Activated CD4-positive, alpha-beta T cell treated with anti-CD3 and anti-CD28 coated beads, Interleukin-2, Interleukin-6, amounts not matched to agents 100 ng/mL and 50 ng/mL, durations not matched to agents 16 hours and 8 hours (primary cell): ENCODE measurements at regions not wholly inside any gene's neighbourhood (a gene's known extent, or its start where the extent isn't known, plus 50 kb on each side); places are given as distances from the start of the nearest gene placed in this dataset.
A peak's percentile ranks its signal among the peaks of the same experiment; 100 is the strongest.
"Not testable (repeated sequence)": the region's sequence is repeated elsewhere in the genome, so short reads cannot be mapped to it uniquely, and the experiment has no call there.

Experiments used
- DNase-seq: peaks from one replicate; pipeline ENCODE4 v3.0.0-alpha.2; 2020

DNA sequence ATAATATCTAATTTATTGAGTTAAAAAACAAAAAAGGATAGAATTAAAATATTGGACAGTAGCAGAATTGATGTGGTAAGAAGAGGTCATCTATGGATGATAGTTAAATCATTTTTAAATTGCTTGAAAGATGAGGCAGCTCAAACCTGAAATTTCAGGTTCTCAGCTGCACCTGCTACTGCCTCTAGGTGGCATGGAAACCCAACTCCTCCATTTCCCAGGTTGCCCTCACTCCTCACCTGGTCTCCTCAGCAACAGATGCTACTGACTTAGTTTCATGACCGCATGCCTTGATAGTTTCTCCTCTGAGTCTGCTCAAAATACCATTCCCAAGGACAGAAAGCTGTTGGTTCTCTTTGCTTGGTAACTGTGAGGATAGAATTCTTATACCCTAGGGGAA lies 148.1 kb downstream of the ABHD5 start:
- DNase-seq = no peak

DNA sequence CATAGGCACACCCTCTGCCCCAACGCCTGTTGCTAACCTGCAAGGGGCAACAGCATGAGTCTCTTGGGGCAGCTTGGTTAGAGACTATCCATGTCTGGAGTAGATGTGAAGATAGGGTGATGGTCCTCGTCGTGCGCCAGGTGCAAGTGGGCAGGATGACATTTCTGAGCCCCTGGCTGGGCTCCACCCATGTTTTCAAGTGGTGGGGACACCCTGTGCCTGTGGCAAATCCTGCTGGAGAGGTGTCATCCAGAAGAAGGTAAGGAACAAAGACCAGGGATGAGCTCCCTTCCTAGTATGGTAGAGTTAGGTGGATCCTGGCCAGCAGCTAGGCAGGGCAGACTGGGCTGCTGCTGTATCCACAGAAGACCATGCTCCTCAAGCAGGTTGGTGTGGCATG lies 152.6 kb downstream of the ABHD5 start:
- DNase-seq = no peak

DNA sequence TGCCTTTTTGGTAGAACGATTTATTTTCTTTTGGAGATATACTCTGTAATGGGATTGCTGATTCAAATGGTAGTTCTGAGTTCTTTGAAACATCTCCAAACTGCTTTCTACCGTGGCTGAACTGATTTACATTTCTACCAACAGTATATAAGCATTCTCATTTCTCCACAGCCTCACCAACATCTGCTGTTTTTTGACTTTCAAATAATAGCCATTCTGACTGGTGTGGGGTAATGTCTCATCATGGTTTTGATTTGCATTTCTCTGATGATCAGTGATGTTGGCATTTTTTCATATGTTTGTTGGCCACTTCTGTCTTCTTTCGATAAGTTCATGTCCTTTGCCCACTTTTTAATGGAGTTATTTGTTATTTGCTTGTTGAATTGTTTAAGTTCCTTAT lies 154.0 kb downstream of the ABHD5 start:
- no peak for DNase-seq

DNA sequence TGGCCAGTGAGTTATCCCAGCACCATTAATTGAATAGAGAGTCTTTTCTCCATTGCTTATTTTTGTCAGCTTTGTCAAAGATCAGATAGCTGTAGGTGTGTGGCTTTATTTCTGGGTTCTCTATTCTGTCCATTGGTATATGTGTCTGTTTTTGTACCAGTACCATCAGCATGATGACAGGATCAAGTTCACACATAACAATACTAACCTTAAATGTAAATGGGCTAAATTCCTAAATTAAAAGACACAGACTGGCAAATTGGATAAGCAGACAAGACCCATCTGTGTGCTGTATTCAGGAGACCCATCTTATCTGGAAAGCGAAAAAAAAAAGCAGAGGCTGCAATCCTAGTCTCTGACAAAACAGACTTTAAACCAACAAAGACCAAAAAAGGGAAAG lies 154.8 kb downstream of the ABHD5 start:
- not testable (repeated sequence) for DNase-seq

DNA sequence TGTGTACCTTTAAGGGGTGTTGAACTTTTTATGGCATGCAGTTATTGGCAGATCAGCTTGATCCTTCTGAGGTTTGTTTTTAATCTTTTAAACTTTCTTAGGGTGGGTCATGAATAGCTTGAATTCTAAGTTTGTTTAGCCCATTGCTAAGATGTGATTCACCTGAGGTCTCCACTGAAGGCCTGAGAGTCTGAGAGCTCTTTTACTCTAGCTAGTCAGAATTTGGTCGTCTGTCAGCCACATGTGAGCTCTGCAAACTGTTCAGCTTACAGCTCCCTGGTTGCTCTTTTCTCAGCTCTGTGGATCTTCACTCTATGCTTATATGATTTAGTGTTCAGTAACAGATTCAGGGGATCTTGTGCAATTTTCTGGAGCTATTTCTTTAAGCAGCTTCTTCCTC lies 161.3 kb downstream of the ABHD5 start:
- DNase-seq = no peak

DNA sequence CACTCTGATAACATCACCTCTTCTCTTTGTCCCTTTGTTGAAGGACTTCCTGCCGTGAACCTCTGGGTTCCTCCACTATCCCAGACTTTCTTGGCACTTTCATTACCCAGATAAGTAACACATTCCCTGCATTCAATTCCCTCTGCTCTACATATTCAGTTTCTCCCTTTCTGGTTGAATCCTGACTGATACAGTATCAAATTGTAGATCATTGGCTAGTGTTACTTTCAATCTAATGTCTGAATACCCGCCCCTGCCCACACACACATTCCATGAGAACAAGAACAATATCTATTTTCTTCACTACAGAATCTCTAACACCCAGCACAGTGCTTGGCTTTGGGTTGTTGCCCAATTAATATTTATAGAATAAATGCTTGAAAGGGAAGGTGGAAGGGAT lies 163.5 kb downstream of the ABHD5 start:
- DNase-seq = no peak

DNA sequence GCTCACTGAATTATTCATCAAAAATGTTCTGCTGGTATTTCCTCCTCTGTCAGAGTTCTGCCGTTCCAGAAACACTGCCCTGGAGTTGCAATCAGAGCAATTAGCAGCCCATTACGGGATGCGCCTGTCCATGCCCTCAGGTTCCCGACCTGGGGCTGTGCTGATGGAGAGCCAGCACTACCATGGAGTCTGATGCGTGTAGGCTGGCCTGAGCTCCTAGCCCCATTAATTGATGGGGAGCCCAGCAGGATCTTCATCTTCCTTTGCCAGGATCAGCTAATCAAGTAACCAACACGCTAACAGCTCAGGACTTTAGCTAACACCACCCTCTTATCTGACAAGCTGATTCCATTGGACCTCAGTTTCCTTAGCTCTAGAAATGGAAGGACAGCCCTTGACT lies 164.2 kb downstream of the ABHD5 start:
- no peak for DNase-seq

DNA sequence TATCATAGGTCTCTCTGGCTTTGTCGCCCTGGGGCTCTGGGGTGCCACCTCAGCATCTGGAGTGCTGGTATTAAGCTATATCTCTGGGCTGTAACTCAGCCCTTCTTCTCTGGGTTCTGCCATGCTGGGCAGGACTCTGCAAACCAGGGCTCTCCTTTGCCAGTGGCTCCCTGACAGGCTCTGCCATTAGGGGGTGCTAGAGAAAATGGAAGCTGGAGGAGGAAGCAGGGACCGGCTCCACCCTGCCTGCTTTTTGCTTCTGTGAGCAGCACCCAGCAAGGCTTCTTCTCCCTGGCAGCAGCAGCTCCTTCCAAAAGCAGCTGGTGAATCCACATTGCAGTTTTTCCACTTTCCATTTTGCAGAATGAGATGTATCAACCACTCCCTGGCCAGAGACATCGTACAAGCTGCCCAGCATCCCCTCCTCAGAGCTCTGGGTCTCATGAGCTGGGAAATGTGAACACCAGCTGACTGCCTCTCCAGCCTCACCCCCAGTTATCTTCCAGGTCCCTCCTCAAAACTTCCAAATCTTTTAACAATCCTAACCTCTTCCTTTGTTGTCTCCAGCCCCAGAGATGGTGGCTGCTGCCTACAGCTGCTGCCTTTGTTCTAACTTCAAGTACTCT lies 165.0 kb downstream of the ABHD5 start:
- peak; percentile 65 for DNase-seq

DNA sequence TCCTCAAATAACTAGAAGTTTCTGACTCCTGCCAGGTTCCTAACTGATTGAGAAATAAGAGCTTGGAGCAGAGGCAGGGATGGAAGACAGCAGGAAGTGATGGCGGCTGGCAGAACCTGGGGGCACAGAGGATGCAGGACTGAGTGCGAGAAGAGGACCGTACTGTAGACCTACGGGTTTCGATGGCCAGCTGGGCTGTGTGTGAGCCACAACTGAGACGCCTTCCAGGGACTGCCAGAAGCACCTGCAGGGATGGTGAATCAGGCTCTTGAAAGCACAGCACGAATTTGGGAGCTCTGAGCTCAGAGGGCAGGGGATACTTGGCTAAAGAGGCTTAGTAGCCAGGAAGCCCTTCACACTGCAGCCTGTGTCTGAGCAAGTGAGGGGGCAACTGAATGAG lies 165.6 kb downstream of the ABHD5 start:
- no peak for DNase-seq

DNA sequence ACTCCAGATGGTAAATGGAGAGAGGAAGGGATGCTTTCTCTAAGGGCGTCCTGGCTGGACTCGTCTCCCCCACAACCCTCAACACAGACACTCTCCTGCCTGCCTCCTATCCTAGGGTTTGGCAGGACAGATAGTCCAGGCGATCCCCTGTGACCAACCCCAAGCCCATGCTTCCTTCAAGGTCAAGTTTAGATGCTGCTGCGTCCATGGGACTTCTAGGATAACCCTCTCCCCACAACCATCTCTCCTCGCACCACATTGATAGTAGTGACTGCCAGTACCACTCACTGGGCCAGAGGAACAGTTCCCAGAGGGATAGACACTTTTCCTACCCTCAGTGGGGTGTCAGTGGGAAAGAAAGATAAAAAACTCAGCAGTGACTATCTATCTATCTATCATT lies 166.0 kb downstream of the ABHD5 start:
- DNase-seq = no peak

DNA sequence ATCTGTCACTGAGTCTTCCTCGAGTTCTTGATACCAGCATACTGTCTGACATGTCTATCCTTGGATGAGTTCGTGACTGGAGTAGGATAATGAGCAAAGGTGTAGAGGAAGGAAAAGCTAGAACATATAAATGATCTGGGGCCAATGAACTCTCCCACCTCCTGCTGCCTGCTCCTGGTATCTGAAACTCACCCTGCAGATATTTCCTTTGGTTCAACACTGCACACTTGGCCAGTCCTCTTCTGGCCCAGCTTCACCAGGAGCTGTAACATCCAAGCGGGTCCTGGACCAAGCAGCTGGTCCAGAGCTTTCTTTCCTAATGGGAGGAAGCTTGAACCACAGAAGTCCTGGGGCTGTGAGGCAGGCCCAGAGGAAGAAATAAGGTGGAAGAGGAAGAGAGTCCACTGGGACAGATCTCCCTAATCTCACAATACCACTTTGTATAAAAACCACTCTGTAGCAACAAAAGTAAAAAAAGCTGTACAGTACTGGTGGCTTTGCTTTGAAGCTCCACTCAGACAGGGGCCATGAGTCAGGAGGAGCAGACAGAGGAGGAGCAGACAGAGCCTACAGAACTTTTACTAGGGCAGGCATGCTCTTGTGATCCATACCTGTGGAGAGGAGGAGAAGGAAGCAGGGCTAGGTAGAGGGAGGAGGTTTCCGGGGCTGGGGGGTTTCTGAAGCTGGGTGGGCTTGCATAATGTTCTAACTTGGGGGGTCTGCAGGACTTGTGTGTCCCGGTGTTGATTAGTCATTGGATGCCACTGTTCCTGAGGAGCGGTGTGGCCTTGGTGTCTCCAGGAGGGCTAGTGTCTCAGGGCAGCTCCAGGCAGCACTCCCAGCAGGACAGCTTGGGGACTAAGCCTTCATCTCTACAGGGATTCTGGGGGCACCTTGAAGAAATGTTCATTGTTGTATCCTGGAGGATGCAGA lies 166.9 kb downstream of the ABHD5 start:
- no peak for DNase-seq

DNA sequence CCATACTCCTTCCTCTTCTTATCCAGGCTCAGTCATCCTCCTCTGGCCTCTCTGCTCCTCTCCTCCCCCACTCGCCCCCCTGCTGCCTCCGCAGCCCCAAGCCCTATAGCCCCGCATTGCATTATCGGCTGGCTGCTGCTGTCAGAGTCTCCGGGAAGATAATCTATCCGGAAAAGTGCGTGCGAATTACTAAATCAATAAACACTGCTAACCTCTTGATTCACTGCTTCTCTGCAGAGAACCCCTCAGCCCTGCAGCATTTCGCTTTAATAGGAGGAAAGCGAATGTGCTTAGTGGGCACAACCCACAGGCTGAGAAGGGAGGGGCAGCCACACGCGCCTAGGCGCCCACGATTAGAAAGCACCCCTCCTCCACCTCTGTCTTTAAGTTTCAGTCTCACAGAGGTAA lies 167.6 kb downstream of the ABHD5 start:
- no peak for DNase-seq

DNA sequence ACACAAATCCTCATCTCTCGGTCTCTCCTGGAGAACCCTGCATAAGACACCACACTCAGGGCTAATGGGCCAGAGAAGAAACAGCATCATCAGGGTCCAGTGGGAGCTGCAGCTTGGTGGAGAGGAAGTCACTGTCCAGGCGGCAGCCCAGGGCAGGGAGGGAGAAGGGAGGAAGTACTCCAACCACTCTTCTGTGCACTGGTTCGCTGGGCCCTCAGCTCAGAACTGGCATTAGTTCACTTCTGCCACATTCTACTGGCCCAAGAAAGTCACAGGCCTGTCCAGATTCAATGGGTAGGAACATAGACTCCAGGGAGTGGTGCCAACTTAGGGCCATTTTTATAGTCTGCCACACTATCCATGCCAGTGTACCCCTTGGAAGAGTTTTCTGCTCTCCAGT lies 169.0 kb downstream of the ABHD5 start:
- DNase-seq = no peak

DNA sequence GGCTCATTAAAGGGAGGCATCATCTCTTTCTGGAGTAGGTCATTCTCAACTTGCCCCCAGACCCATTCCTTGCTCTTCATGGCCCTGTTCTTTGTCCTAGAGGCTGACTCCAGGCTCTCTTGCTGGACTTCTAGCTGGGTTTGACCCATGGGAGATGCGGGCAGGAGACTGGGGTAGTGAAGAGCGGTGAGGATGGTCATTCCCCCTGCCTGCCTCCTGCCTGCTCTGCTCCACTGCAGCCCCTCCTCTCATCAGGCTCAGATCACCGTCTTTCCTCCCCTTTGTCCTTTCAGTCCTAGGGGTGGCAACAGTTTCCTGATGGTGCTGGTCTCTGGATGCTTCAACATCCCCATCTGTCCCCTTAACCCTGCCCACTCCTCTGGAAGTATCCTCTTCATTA lies 170.9 kb downstream of the ABHD5 start:
- no peak for DNase-seq

DNA sequence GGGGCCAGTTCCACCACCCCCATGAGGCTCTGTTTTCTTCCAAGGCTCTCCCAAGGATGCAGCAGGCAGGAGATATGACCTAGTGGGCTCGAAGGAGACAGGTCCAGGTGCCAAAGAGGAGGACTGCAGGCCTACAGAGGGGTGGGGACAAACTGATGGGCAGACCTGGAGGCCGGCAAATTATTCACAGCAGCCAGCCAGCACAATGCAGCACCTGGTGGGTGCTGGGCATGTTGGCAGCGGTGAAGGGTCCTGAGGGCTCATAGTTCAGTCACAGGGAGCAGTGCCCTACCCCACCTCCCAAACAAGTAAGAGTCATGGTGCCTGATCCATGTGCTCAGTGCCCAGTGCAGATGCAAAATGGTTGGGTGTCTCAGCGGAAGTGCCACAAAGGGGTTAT lies 171.7 kb downstream of the ABHD5 start:
- no peak for DNase-seq

DNA sequence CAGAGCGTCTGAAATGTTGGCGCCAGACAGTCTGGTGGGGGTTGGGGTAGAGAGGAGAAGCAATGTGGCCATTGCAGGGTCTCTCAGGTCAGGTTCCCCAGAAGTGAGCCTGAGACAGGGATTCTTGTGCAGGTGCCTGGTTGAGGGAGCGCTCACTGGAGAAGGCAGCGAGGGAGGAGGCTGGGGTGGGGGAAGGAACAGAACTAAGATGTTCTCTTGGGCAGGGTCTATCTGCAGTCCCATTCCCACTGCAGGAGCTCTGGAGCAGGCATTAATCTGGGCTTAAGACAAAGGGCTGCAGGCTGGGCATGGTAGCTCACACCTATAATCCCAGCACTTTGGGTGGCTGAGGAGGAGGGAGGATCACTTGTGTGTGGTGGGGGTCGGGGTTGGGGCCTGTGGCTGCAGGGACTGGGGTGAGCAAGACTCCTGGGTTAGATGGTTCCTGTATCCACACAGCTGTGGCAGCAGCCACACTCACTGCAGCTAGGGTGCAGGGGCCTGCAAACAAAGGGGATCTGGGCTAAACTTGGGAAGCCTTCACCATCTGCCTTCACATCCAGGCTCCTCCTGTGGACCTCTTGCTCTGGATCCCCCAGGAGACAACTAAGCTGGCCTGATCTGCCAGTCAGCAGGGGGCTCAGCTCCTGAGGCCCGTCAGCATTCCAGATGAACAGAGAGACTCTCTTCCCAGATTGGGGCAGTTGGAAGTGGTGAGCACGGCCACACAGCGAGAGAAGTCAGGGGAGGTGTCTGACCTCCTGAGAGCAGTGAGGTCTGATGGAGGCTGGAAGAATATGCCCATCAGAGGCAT lies 172.5 kb downstream of the ABHD5 start:
- no peak for DNase-seq

DNA sequence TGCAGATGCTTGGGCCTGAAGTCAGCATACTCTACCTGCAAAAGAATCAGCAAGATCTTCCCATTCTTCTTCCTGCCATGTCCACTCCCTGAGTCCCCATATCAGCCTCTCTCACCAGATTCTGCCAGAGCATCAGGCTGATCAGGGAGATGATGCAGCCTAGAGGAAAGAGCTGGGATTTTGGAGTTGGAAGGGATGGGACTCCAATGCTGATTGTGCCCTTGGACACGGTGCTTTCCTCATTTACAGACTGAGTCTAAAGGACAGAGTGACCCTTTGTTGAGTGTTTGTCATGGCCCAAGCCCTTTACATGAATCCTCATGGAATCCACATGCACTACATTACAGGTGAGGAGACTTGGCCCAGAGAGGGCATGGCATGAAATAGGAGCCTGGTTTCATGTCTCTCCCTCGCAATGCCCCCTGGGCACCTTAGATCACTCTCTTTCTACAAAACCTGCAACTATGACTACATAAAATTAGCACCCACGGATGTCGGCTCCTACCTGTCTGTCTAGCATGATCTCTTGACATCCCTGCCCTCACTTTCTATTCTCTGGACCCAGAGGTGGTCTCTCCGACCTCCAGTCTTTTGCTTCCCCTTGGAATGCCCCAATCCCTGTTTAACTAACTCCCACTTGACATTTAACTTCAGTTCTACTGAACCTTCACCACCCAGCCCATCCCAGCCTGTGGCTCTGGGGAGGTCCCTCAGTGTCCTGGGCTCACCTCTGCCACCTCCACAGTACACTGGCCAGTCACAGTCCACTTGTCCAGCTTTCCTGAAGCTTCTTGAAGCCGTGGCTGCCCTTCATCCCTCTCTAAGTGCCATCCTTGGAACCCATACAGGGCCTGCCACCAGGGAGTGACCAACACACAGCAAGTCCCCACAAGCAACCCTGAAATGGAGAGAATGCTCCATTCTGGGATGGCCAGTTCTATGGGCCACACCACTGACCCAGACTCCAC lies 173.5 kb downstream of the ABHD5 start:
- DNase-seq = no peak

DNA sequence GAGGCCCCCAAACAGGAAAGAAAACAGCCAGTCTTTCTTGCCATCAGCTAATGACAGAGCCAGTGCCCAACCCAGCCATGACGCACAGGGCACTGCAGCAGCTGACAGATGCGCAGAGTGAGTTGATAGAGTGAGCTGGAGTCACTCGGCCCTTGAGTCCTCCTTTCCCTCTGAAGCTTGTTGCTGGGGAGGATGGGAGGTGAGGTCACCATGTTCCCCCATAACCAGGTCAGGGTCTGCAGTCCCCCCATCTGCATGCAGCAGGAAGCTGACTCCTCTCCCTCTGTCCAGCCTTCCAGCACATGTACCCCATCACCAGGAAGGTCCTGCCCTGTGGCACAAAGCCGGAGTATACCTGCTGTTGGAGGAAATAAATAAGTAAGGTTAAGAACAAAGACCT lies 174.6 kb downstream of the ABHD5 start:
- DNase-seq = no peak

DNA sequence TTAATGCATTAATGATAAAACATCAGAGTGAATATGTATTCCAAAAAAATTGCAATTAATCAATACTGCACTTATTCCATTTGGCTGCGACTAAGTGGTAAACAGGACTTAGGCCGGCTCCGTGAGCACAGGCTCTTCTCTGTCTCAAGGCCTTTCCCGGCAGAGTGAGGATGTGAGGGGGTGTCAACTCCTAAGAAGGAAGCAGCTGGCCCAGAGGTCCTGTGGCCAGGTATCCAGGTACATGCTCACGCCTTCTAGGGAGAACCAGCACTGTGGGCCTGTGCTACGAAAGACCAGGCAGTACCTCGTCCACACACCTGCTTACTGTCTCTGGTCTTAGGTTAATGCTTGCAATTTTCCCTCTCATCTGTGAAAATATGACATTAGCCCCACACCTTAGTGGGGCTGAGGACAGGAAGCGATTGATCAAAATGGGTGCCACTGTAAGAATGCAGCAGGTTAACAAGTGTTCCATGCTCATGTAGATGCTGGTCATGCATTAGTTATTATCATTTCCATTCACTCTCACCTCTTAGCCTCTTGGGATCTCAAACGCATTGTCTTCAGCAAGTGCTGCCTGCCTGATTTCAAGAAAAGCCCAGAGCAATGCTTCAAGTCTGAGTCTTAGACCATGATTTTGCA lies 175.3 kb downstream of the ABHD5 start:
- DNase-seq = no peak

DNA sequence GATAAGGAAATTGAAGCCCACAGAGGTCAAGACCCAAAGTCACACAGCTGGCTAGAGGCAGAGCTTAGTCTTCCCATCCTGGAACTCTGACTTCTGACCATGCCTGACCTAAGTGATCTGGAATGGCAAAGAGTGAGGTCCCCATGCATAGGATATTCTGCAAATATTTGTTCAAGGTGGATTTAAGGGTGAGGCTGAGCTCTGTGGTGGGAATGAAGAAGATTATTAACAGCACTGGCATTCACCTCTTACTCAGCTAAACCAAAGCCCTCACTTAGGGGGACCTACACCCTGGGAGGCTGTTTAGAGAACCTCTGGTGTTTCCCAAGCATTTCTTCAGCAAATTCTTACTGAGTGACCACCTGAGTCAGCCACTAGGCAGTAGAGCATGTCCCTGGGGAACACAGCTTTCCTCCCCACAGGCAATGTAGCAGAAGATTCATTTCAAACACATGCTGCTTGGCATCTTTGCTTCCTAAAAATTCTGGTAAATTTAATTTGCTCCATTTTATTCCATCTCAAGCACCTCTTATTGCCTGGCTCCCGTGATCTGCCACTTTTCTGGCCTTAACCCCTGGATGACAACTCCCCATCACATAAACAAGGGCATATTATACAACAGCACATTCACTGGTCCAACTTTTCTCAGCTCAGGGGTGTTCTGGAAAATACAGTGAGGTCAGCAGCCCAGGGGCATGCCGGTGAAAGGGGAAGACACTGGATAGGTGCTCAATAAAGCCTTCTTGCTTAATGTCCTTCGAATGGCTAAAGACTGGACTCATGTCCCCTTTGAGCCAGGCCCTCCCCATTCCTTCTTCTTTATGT lies 176.0 kb downstream of the ABHD5 start:
- DNase-seq = no peak

DNA sequence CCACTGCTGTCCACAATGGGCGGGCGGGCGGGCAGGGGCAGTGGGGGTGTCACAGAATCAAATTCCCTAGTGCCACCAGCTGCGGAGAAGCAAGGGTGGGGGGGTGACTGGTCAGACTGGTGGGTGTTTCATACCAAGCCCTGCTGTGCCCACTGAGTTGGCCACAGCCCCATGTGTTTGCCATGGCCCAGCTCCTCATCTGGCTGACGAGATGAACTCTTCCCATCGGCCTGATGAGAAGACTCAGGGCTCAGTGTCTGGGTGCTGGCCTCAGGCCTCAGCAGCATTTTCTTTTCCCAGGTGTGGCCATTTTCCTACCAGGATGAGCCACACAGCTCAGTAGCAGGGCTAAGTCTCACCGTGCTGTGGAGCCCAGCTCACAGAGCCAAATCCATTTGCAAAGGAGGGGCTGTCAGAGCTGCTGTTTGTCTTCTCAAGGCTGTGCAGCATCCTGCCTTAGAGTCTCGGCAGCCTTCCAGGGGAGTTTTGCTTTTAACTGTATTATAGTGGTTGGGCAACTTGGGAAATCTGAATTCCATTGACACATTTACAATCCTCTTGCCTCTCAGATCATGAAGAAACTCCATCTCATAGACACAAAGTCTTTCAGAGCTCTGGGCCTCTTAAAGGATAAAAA lies 176.8 kb downstream of the ABHD5 start:
- no peak for DNase-seq
